ENCODE measurements at regions not wholly inside any gene's neighbourhood (a gene's known extent, or its start where the extent isn't known, plus 50 kb on each side); places are given as distances from the start of the nearest gene placed in this dataset.

GRCh38 chr1:209323743-209324142 lies 259.8 kb upstream of the CAMK1G start:
- no peak for DNase-seq

GRCh38 chr1:209324901-209325871 lies 258.3 kb upstream of the CAMK1G start:
- no peak for DNase-seq

GRCh38 chr1:209326076-209326475 lies 257.4 kb upstream of the CAMK1G start:
- no peak for DNase-seq

- DNase-seq: no peak
These were observed 256.7 kb upstream of the CAMK1G start for GRCh38 chr1:209326831-209327230.

GRCh38 chr1:209328196-209328595 lies 255.3 kb upstream of the CAMK1G start:
- no peak for DNase-seq

- no peak for DNase-seq
These were observed 248.3 kb upstream of the CAMK1G start for GRCh38 chr1:209335178-209335577.

- no peak for DNase-seq
These were observed 242.4 kb upstream of the CAMK1G start for GRCh38 chr1:209341146-209341545.

- no peak for DNase-seq
These were observed 241.7 kb upstream of the CAMK1G start for GRCh38 chr1:209341673-209342420.

GRCh38 chr1:209342441-209343175 lies 240.9 kb upstream of the CAMK1G start:
- no peak for DNase-seq

- DNase-seq: no peak
These were observed 240.0 kb upstream of the CAMK1G start for GRCh38 chr1:209343511-209343910.

- no peak for DNase-seq
These were observed 239.4 kb upstream of the CAMK1G start for GRCh38 chr1:209344156-209344555.

GRCh38 chr1:209349363-209350308 lies 233.9 kb upstream of the CAMK1G start:
- no peak for DNase-seq

- no peak for DNase-seq
These were observed 230.5 kb upstream of the CAMK1G start for GRCh38 chr1:209353053-209353452.

- DNase-seq: peak; percentile 74
These were observed 229.2 kb upstream of the CAMK1G start for GRCh38 chr1:209354111-209354839.

- no peak for DNase-seq
These were observed 228.7 kb upstream of the CAMK1G start for GRCh38 chr1:209354840-209355165.

- DNase-seq: no peak
These were observed 228.1 kb upstream of the CAMK1G start for GRCh38 chr1:209355415-209355814.

GRCh38 chr1:209356976-209357377 lies 226.5 kb upstream of the CAMK1G start:
- DNase-seq: no peak

GRCh38 chr1:209363112-209363511 lies 220.4 kb upstream of the CAMK1G start:
- no peak for DNase-seq

GRCh38 chr1:209364716-209365115 lies 218.8 kb upstream of the CAMK1G start:
- no peak for DNase-seq

- DNase-seq: no peak
These were observed 216.3 kb upstream of the CAMK1G start for GRCh38 chr1:209367061-209367772.
